ENCODE measurements at regions not wholly inside any gene's neighbourhood (a gene's known extent, or its start where the extent isn't known, plus 50 kb on each side); places are given as distances from the start of the nearest gene placed in this dataset.

- DNase-seq, result peak; percentile 42
Measured at GRCh38 chr22:23522623-23523251, 57.4 kb downstream of the IGLL1 start.

GRCh38 chr22:23521441-23522113, 58.5 kb downstream of the IGLL1 start:
- DNase-seq, result peak; percentile 96

GRCh38 chr22:23520863-23521440, 59.1 kb downstream of the IGLL1 start:
- DNase-seq, result peak; percentile 60

GRCh38 chr22:23519442-23520157, 60.5 kb downstream of the IGLL1 start:
- peak; percentile 18 for DNase-seq

GRCh38 chr22:23518376-23519187, 61.5 kb downstream of the IGLL1 start:
- DNase-seq, result peak; percentile 89

GRCh38 chr22:23517804-23518375, 62.2 kb downstream of the IGLL1 start:
- DNase-seq, result no peak

- no peak for DNase-seq
Measured at GRCh38 chr22:23516304-23516703, 63.8 kb downstream of the IGLL1 start.

- peak; percentile 44 for DNase-seq
Measured at GRCh38 chr22:23514322-23515038, 65.6 kb downstream of the IGLL1 start.

- no peak for DNase-seq
Measured at GRCh38 chr22:23513705-23514104, 66.4 kb downstream of the IGLL1 start.

- no peak for DNase-seq
Measured at GRCh38 chr22:23513133-23513532, 67.0 kb downstream of the IGLL1 start.

- DNase-seq, result no peak
Measured at GRCh38 chr22:23512721-23513120, 67.4 kb downstream of the IGLL1 start.

GRCh38 chr22:23512348-23512705, 67.8 kb downstream of the IGLL1 start:
- DNase-seq, result no peak

- no peak for DNase-seq
Measured at GRCh38 chr22:23511627-23512347, 68.3 kb downstream of the IGLL1 start.

- no peak for DNase-seq
Measured at GRCh38 chr22:23509571-23510302, 70.4 kb downstream of the IGLL1 start.

GRCh38 chr22:23504516-23504915, 75.6 kb downstream of the IGLL1 start:
- DNase-seq, result no peak

- DNase-seq, result no peak
Measured at GRCh38 chr22:23503736-23504440, 76.2 kb downstream of the IGLL1 start.

- no peak for DNase-seq
Measured at GRCh38 chr22:23503142-23503541, 76.9 kb downstream of the IGLL1 start.

- DNase-seq, result no peak
Measured at GRCh38 chr22:23501708-23502107, 78.4 kb downstream of the IGLL1 start.

- peak; percentile 44 for DNase-seq
Measured at GRCh38 chr22:23501261-23501619, 78.8 kb downstream of the IGLL1 start.

Measured in NCI-H82 (cell line).